ENCODE measurements at regions not wholly inside any gene's neighbourhood (a gene's known extent, or its start where the extent isn't known, plus 50 kb on each side); places are given as distances from the start of the nearest gene placed in this dataset.

- intact Hi-C loops (cut with micrococcal nuclease) = no loop called here
- FAIRE-seq = no peak
- dilution Hi-C loops (cut with MboI; ENCODE audit: extremely low pct_ligation_motif_present, low sequenced_read_pairs) = no loop called here
Observed at GRCh38 chr11:106464728-106465127, 387.3 kb downstream of the AASDHPPT start.

GRCh38 chr11:106466521-106467080 lies 389.1 kb downstream of the AASDHPPT start:
- H3K27ac ChIP-seq (ENCODE audit: insufficient read depth, low read depth, low read length) = no peak overlapping the region
- no peak for DNase-seq (ENCODE audit: low read depth, low spot score)
- H3K9me1 ChIP-seq (replicated peaks; ENCODE audit: control insufficient read depth, extremely low read depth, insufficient read depth, low read length) = no peaks in the 10 kb centered on the region
- H3K4me2 ChIP-seq (ENCODE audit: insufficient read depth, low read length) = no peak overlapping the region
- no peaks in the 10 kb centered on the region for H3K9me3 ChIP-seq (replicated peaks; ENCODE audit: control insufficient read depth, insufficient read depth, low read length)
- dilution Hi-C loops (cut with MboI; ENCODE audit: extremely low pct_ligation_motif_present, low sequenced_read_pairs) (no loop called here), intact Hi-C loops (cut with micrococcal nuclease) (no loop called here)
- TF ChIP-seq FOS (IDR thresholded peaks at IDR 0.05; ENCODE audit: borderline replicate concordance, insufficient read depth, low read length) = peak; percentile 18
- no peak for TF ChIP-seq GATA2 (IDR thresholded peaks at IDR 0.05; ENCODE audit: insufficient read depth, insufficient read length, low read depth, low read length)
- no peak for TF ChIP-seq EZH2 (IDR thresholded peaks at IDR 0.05; ENCODE audit: borderline replicate concordance, low read depth, low read length, severe bottlenecking)
- no peak for FAIRE-seq
- BruUV-seq (replicated peaks) = no TSS peak
- H3K9ac ChIP-seq (replicated peaks; ENCODE audit: extremely low read depth, insufficient read depth, low read length) = no peak overlapping the region
- no peak overlapping the region for H2AFZ ChIP-seq (ENCODE audit: low read depth, low read length)
- no peaks in the 10 kb centered on the region for H3K36me3 ChIP-seq (ENCODE audit: control insufficient read depth in 2 of 2, extremely low read depth in 1 of 2, insufficient read depth in 2 of 2, low read length in 2 of 2)
- H4K20me1 ChIP-seq (replicated peaks; ENCODE audit: control insufficient read depth, extremely low read depth, insufficient read depth, low read length) = no peaks in the 10 kb centered on the region
- no peak overlapping the region for H3K4me3 ChIP-seq (replicated peaks in 1 of 3; ENCODE audit: insufficient read depth in 1 of 3, low read depth in 1 of 3, low read length in 3 of 3)
- ChIA-PET CTCF (no interaction called here), POLR2A (no interaction called here)
- H3K4me1 ChIP-seq (ENCODE audit: control insufficient read depth, extremely low read depth, insufficient read depth, low read length) = peaks cover 8% of the 10 kb centered on the region
- no peaks in the 10 kb centered on the region for H3K79me2 ChIP-seq (ENCODE audit: control insufficient read depth, insufficient read depth, low read length)
- no peaks in the 10 kb centered on the region for H3K27me3 ChIP-seq (ENCODE audit: control insufficient read depth in 2 of 2, insufficient read depth in 2 of 2, low read length in 2 of 2)

More at GRCh38 chr11:106464728-106465127, 387.3 kb downstream of the AASDHPPT start:
- H3K4me2 ChIP-seq (ENCODE audit: insufficient read depth, low read length) = no peak overlapping the region
- H2AFZ ChIP-seq (ENCODE audit: low read depth, low read length) = no peak overlapping the region
- no TSS peak for BruUV-seq (replicated peaks)
- no peak for DNase-seq (ENCODE audit: low read depth, low spot score)
- no peaks in the 10 kb centered on the region for H3K9me3 ChIP-seq (replicated peaks; ENCODE audit: control insufficient read depth, insufficient read depth, low read length)
- no peak overlapping the region for H3K9ac ChIP-seq (replicated peaks; ENCODE audit: extremely low read depth, insufficient read depth, low read length)
- ChIA-PET POLR2A (no interaction called here), CTCF (no interaction called here)
- no peaks in the 10 kb centered on the region for H3K4me1 ChIP-seq (ENCODE audit: control insufficient read depth, extremely low read depth, insufficient read depth, low read length)
- no peak overlapping the region for H3K27ac ChIP-seq (ENCODE audit: insufficient read depth, low read depth, low read length)
- TF ChIP-seq POLR2A (IDR thresholded peaks at IDR 0.05; ENCODE audit: low read depth, low read length) (no peak), FOS (IDR thresholded peaks at IDR 0.05; ENCODE audit: borderline replicate concordance, insufficient read depth, low read length) (no peak), CTCF (IDR thresholded peaks at IDR 0.05; ENCODE audit: extremely low read depth in 1 of 2, insufficient read depth in 1 of 2, low read depth in 1 of 2, low read length in 2 of 2) (no peak)
- no peaks in the 10 kb centered on the region for H3K36me3 ChIP-seq (ENCODE audit: control insufficient read depth in 2 of 2, extremely low read depth in 1 of 2, insufficient read depth in 2 of 2, low read length in 2 of 2)
- no peak overlapping the region for H3K4me3 ChIP-seq (replicated peaks in 1 of 3; ENCODE audit: insufficient read depth in 1 of 3, low read depth in 1 of 3, low read length in 3 of 3)
- H3K9me1 ChIP-seq (replicated peaks; ENCODE audit: control insufficient read depth, extremely low read depth, insufficient read depth, low read length) = no peaks in the 10 kb centered on the region
- H3K27me3 ChIP-seq (ENCODE audit: control insufficient read depth in 2 of 2, insufficient read depth in 2 of 2, low read length in 2 of 2) = no peaks in the 10 kb centered on the region
- H3K79me2 ChIP-seq (ENCODE audit: control insufficient read depth, insufficient read depth, low read length) = no peaks in the 10 kb centered on the region
- H4K20me1 ChIP-seq (replicated peaks; ENCODE audit: control insufficient read depth, extremely low read depth, insufficient read depth, low read length) = no peaks in the 10 kb centered on the region

Measured in endothelial cell of umbilical vein (primary cell).